HG03439 (cell line): ENCODE measurements at regions not wholly inside any gene's neighbourhood (a gene's known extent, or its start where the extent isn't known, plus 50 kb on each side); places are given as distances from the start of the nearest gene placed in this dataset.

Experiments used
- ATAC-seq: cut with Tn5 transposase; IDR thresholded peaks from one replicate; pipeline ENCODE4 v1.9.1; 2021; ENCODE audit warnings: mild to moderate bottlenecking, moderate library complexity; ENCODE audit not compliant: unreplicated experiment

DNA sequence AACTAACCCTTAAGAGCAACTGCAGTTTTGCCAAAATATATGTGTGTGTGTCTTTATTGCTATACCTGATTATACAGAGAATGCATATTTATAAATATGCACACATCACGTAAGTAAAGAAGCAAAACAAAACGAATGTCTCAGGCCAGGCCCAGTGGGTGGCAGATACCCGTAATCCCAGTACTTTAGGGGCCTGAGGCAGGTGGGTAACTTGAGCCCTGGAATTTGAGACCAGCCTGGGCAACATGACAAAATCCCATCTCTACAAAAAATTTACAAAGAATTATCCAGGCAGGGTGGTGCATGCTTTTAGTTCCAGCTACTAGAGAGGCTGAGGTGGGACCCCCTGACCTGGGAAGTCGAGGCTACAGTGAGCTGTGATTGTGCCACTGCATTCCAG, 745.3 kb downstream of the SATB2 start:
- ATAC-seq, result no peak

DNA sequence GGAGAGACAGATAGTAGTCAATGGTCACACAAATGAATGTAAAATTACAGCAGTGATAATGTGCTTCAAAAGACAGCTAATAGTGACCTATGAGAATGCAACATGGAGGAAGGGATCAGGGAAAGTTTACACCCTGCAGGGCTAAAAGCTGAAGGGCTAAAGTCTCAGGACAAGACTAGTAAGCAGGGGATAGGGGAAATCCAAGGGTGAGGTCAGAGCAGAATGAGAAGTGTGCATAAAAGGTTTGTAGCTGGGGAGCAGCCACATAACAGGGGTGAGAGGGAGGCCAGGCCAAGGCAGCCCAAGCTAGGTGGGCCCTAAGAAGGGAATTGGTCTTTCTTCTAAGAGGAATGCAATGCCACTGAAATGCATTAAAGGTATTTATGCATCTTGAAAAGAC, 746.3 kb downstream of the SATB2 start:
- no peak for ATAC-seq

DNA sequence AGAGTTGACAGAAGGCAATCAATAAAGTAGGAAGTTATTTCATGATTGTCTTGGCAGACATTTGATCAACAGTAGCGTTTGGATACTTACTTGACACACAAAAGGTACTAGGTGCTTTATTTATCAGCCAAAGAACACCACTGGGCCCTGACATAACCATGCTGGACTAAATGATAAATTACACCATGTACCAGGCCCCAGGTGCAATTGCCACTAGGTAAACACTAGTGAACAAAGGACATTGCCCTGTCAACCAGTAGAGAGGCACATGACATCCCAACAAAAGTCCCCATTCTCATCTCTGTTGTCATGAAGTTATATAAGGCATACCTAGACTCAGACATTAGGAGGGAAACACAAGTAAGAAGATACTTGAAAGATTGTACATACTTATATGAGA, 747.2 kb downstream of the SATB2 start:
- no peak for ATAC-seq

DNA sequence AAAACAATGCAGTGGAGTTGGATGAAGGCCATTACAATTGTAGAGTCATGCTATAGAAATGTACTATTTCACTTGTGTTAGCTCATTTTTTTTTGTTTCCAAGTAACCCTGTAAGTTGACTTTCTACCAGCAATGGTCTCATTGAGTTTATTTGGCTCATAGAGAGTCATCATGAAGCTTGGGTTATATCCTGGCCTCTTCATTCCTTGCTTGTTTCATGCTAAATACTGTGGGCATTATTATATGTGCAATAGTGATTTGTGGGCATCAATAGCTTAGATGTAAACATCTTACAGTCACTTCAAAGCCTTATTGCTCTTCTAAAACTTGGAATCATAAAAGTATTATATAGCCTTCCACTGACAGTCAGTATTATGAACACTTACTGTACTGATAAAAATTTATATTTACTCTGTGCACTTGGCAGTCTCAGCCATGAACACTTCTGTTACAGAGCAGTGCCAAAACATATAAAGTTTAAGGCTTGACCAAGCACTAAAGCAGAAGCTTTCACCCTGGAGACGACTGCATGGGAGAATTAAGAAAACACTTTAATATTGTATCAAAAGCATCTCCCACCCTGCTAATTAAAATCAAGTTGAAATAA, 751.2 kb downstream of the SATB2 start:
- ATAC-seq, result no peak

DNA sequence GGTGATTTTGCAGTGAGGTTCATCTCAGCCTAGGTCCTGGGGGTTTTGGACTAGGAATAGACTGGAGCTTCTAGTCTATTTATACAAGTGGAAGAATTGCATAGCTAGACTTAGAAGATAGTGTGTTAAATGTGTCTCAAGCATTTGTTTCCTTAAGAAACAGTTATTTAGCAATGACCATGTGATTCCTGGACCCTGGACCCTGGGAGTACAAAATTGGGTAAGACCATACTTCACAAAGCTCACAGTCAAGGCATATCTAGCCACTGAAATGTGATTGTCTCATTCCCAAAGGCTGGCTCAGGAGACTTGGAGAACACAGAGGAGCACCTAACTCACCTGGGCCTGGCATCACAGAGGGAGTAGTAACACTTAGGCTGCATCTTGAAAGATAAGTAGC, 754.5 kb downstream of the SATB2 start:
- ATAC-seq, result no peak

DNA sequence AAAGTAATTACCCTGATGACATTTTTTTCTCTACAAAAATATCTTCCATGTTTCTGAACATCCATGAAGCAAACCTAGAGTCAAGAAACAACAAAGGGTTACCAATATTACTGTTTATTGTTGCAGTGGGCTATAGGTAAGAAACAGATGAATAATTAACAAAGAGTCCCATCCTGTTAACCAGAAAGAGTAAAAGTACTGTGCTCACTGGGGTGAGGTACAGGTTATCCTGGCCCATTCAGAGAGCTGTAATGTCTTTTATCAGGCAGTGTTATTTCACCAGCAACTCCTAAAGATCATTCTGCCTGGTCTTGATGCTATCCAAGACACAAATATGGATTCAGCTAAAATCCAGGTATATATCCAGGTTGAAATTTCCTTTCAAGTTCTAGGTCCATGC, 754.9 kb downstream of the SATB2 start:
- ATAC-seq, result no peak

DNA sequence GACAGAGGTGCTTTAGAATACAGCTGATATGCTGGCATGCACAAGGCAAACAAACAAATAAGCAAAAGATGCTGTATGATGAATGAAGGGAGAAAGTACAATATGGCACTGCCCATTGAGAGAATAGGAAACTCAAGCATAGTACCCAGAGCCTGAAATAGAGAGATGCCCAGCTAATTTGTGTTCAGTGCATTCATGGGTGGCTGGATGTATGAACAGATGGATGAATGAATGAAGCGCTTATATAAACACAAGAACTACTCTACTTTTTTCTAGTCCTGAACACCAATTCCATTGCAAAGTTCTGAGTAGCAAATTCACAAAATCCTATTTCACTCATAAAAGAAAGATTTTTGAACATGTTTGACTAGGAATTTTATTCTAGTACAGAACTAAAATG, 756.3 kb downstream of the SATB2 start:
- no peak for ATAC-seq

DNA sequence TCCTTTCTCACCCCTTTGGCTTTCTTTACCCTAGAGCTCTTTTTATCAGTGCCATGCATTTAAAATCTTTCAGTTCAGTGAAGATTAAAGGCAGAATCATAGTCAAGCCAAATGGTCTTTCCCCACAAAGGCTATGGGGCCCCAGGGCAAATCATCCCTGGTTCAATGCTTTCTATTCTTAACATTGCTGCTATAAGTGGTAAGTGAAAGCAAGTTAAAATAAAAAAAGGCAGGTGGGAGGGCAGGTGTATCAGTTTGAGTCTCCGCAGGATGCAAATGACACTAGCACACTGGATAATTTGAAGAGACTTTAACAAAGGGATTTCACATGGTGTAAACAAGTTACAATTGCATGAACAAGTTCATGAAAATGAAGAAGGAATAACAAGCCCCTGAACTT, 757.4 kb downstream of the SATB2 start:
- ATAC-seq, result no peak

DNA sequence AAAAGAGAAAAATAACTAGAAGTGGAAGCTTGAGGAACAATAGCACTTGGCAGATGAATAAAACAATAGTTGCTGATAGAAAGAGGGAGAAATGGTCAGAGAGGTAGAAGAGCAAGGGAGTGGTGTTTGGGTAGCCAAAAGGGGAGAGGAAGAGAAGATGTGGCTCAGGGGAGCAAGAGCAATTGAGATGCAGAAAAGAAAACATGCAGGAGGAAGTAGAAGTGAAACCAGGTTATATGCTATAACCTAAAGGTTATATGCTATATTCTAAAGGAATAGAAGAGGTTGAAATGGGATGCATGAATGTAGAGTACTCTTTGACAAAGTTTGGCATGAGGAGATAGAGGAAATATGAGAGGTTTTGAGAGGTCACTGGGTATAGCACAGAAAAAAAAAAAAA, 759.5 kb downstream of the SATB2 start:
- ATAC-seq, result no peak

DNA sequence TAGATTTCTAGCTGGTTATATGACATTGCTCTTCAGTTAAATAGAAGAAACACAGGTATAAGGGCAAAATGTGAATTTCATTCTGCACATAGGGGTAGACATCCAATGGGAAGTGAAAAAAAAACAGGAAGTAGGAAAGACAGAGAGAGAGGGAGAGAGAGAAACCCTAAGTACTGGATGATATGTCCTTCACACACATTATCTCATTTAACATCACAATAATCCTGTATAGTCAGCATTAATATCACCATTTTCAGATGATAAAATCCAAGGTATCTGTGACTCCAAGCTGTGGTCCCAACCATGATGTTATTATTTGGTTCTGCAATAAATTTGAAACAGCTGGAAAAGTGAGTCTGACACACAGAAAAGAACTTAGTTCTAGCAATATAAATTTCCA, 759.9 kb downstream of the SATB2 start:
- ATAC-seq, result no peak

DNA sequence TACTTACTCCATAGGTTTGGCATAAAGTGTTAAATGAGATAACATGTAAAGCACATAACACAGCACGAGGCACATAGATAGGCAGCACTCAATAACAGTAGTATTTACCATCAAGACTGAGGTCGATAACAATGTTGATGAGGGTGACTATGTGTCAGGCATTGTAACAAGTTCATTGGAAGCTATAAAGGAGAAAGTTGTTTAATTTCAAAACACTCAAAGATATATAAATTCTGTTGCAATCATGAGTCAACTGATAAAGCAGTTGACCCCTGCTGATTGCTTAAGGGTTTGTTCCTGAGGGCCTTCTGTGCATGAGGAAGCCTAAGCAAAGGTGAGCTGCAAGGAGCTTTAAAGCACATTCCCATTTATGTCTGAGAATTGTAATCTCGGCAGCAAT, 760.5 kb downstream of the SATB2 start:
- ATAC-seq, result no peak

DNA sequence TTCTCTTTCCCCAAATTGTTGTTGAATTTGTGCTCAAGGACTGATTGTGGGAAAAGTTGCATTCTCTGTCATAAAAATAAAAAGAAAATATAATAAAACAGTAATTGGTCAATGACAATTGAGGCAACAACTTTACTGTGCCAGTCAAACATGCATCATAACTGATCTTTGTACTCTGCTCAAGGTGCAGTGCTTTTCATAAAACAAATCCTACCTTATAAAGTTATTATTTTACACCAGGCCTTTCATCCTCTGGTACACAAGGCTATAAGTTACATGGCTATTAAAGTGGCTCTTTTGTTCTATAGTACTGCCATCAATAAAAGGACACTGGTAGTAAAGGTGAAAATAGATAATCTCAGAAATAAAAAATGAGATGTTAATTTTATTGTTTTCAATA, 761.9 kb downstream of the SATB2 start:
- ATAC-seq, result no peak

DNA sequence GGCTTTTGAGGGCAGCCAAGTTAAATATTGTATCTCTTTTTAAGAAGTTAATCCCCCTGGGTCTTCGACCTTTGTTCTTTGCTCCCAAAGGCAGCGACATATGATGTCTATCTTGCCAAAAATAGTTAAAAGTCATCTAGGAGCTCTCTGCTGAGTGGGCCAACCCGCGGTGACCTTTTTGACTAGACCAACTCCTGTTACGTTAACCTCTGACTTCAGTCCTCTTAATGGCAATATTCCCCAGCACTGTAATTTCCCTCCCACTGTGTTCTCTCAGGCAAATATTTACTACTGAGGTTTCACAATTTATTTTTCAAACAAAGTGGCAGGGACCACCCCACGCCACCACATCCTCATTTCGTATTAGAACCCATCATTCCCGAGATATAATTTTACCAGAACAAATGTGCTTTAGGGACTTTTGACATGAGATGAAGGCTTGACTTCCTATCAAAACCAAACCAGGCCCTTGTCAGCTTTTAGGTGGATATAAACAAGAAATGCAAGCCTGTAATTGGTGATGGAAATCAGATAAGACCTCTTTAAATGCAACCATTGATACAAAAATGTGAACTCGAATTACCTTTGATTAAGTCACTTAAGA, 764.7 kb downstream of the SATB2 start:
- no peak for ATAC-seq

DNA sequence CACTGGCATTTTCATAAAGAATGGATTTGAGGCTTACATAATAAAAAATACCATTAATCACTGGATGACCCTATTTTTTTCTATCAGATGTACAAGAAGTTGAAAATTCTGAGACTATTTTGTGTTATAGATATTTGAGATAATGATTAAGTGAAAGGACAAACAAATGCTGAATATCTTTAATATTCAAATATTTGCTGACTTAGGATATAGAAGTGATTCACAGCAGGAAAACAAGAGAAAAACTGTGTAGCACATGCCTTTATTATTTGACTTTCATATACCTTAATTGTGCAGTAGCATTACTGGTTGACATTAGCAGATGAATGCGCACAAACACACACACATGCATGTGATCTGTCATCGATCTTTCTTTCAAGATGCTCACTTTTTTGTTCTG, 766.5 kb downstream of the SATB2 start:
- ATAC-seq, result no peak

DNA sequence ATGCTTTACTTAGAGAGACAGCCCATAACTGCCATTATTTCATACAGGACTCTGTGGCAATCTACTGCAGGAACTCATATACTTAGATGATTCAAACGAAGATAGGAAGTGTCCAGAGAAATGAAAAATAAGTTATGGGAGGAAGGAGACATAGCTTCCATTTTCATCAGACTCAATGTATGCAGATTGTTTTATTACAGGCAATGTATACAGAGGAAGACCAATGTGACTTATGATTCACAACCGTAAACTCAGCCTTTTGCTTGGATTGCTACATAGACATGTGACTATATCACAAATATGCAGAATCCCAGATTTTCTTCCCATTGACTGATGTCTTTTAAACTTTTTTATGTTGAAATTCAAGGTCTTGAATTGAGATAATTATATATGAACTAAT, 793.4 kb downstream of the SATB2 start:
- ATAC-seq, result no peak

DNA sequence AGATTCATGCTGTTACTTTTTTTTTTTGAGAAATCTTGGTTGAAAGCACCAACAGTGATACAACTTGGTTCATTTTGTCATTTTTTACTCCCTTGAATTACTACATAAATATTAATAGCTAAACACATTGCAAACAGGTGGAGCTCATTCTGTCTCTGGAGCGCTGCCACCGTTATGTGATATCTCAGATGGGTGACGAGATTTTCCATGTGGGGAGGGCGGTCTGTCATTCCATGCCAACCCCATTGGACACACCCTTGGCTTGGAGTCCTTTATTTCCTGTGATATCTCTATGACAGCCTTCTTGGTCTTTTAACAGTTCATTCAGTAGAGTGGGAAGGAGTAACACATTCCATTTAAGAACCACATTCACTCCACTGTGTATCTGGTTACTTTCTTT, 794.8 kb downstream of the SATB2 start:
- ATAC-seq, result no peak

DNA sequence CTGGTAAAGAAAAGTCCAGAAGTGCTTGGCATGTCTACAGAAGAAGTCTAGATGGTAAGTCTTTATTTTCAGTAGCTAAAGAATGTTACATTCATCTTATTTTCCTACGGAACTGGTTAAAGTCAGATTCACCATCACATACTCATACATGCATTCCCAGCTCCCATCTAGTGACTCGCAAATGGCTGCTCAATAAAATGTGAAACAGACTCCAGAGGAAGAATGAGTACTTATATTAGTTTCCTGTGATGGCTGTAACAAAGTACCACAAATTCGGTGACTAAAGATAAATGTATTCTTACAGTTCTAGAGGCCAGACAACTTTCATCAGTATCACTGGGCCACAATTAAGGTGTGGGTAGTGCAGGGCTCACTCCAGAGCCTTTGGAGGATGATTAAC, 797.2 kb downstream of the SATB2 start:
- no peak for ATAC-seq

DNA sequence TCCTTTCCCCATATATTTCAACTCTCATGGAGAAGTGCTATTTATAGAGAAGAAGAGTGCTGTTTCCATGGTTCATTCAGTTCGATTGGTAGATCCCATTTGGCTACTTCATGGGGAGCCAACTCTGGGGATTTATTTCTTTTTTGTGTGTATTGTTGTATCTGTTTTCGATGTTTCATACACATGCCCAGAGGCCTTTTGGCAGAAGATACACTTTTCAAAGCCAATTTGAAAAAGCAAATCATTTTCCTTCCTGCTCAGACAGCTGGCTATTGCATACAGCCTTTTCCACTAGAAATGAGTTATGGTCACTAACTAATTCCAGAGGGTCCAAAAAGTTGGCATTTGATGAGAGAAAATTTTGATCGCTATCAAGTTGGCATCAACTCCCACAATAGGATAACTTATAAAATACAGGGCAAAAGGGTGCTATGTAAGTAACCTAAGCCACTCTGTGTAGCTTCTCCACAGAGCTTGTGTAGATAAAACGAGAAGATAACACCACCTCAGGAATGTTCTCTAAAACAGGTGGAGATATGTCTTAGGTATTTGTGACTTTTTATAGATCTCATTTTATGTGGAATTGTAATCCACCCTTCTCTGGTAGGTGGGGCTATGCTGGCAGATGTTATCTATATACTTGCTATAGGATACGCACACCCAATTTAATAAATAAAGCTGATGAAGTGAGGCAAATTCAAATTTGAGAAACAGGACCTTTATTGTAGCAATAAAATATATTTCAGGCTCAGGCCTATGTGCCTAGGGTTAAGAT, 798.5 kb downstream of the SATB2 start:
- ATAC-seq, result no peak

DNA sequence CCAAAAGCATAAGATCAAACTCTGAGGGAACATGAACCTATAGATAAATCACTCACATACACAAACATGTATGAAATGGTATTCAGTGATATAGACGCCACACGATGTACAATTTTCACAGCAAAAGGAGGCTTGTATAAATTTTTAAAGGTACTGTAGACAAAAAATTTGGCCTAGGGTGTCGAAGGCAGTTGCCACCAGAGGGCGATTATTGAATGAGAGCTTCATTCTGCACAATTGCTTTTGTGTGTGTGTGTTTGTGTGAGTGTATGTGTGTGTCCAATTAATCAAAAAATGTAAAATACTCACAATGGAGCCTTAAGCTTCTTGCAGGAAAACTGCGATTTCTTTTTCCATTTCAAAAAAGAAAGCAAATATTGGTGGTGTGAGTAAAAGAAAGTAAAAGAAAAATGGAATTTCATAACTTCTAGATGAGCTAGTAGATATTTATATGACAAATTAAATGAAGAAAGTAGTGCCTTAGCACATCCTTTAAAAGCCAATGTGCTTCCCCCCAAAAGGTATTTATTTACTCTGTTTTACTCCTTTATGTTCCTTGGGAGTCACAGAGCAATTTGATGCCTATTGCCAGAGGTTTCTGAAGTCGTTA, 800.1 kb downstream of the SATB2 start:
- ATAC-seq, result no peak

DNA sequence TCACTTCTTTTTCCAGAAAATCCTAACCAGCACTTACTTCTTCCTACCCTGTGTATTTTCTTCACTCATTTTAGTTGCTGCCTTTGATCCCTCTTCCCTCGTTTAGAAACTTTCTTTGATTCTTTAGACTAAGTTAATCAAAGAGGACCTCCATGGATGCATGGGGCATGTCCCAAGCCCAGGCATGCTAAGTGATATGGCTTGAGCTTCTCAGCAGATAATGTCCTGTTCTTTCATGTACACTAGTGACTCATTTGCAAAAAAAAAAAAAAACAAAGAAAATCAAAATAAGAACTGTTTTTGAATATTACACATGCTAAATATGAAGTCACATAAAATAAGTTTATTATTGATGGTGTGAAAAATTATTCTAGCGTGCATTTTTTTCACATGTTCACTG, 800.9 kb downstream of the SATB2 start:
- ATAC-seq, result no peak

DNA sequence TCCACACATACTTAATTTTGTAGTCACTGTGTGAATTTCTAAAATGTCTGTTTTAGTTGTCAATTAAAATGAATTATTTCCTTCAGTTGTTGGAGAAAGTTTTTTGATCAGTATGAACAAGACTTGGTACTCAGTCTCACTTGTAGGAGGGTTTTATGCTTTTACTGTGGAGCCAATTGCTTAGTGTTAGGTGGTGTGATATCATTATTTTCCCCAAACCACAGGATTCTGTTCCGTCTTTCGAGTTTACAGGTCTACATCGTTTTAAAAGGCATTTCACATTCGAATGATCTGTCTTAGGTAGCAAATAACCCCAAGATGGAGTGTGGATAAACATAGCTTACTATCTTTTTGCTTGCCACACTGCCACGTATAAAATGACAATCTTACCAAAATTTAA, 803.1 kb downstream of the SATB2 start:
- ATAC-seq, result no peak

DNA sequence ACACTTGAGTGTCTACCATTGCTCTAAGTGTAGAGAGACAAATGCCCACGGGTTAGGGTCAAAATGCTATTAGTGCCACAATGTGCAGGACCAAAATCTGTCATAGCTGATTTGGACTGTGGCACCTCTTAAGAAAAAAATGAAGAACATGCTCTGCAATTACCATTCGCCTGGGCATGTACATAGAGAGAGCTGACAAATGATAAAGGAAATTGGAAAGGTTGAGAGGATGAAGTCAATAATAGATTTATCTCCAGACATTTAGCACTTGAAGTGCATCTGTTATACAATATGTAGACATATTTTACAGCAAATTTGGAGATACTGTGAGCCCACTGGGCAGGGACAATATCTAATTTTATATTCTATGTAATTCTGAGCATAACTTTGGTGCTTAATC, 804.4 kb downstream of the SATB2 start:
- ATAC-seq, result no peak
